Spleen (tissue), 11 donors: ENCODE measurements at regions not wholly inside any gene's neighbourhood (a gene's known extent, or its start where the extent isn't known, plus 50 kb on each side); places are given as distances from the start of the nearest gene placed in this dataset.

ENCODE experiments used
- DNase-seq: peaks from one replicate; pipeline ENCODE4 v3.0.0-alpha.2; 2020
- H3K27ac ChIP-seq, 8 donors: fragments of 200-600 bp; sonication (generic) in 7 of 8; 1 replicate in 4 of 8; 2 replicates in 4 of 8; pipeline versions ENCODE4 v1.5.0 to v1.8.0; 2016 to 2021; ENCODE audit warnings: inconsistent platforms in 4 of 8, mild to moderate bottlenecking in 4 of 8, moderate library complexity in 1 of 8
- H3K27me3 ChIP-seq, 7 donors: fragments of 200-600 bp; sonication (generic) in 6 of 7; replicated peaks in 1 of 7; 1 replicate in 4 of 7; 2 replicates in 3 of 7; pipeline versions ENCODE4 v1.5.0 to v1.8.0; 2016 to 2021; ENCODE audit warnings: inconsistent platforms in 3 of 7, mild to moderate bottlenecking in 1 of 7
- H3K36me3 ChIP-seq, 6 donors: fragments of 200-600 bp; sonication (generic) in 5 of 6; 1 replicate in 4 of 6; 2 replicates in 2 of 6; pipeline versions ENCODE4 v1.5.0 to v1.8.0; 2016 to 2021; ENCODE audit warnings: inconsistent platforms in 2 of 6
- H3K4me1 ChIP-seq, 6 donors: fragments of 200-600 bp; sonication (generic) in 5 of 6; 1 replicate in 3 of 6; 2 replicates in 3 of 6; pipeline versions ENCODE4 v1.5.0 to v1.8.0; 2016 to 2021; ENCODE audit warnings: inconsistent platforms in 3 of 6
- H3K4me3 ChIP-seq, 8 donors: fragments of 200-600 bp; sonication (generic) in 7 of 8; 1 replicate in 4 of 8; 2 replicates in 4 of 8; pipeline versions ENCODE4 v1.5.0 to v1.8.0; 2016 to 2021; ENCODE audit warnings: inconsistent platforms in 4 of 8, mild to moderate bottlenecking in 4 of 8, moderate library complexity in 2 of 8
- H3K9me3 ChIP-seq, 8 donors: fragments of 200-600 bp; sonication (generic) in 7 of 8; 1 replicate in 4 of 8; 2 replicates in 4 of 8; pipeline versions ENCODE4 v1.5.0 to v1.8.0; 2016 to 2021; ENCODE audit warnings: inconsistent platforms in 4 of 8
- CTCF ChIP-seq, 11 experiments: fragments of 200-600 bp in 7 of 11; fragments of 450-650 bp in 4 of 11; sonication (generic) in 4 of 11; IDR thresholded peaks in 8 of 11; conservative IDR thresholded peaks in 3 of 11; 1 replicate in 7 of 11; 2 replicates in 4 of 11; pipeline versions ENCODE4 v1.4.0 to v1.8.0; 2016 to 2021; ENCODE audit warnings: antibody characterized with exemption in 11 of 11, inconsistent platforms in 4 of 11, mild to moderate bottlenecking in 1 of 11
- POLR2A ChIP-seq, 3 donors: fragments of 450-650 bp; IDR thresholded peaks; one replicate each; pipeline ENCODE4 v1.5.1; 2017; ENCODE audit warnings: antibody characterized with exemption in 3 of 3, mild to moderate bottlenecking in 1 of 3
- POLR2AphosphoS5 ChIP-seq, 3 donors: sonication (generic); formaldehyde crosslinking; IDR thresholded peaks; one replicate each; pipeline ENCODE4 v1.5.1; 2017; ENCODE audit warnings: antibody characterized with exemption in 3 of 3
- WGBS, 5 donors: extraction: QIAGEN DNeasy Blood & Tissue Kit in 3 of 5; methylation state at CpG; one replicate each; pipeline versions ENCODE4 v1.1.5 to v1.1.7; 2013 to 2018; 5-methylcytosine and 5-hydroxymethylcytosine counted together
- intact Hi-C: fragments of 100-400 bp; cut with DNase I; formaldehyde crosslinking; loops from one replicate; pipeline ENCODE4 v1.15.0; 2023; ENCODE audit warnings: low total_unique reads
- donor health status: healthy with polysubstance abuse.
- donor health status: DM: no; HTN: no; CAD: no; lungs with moderate emphysema.
- donor health status: DM: no; HTN: no; CAD: no.
- donor health status: Bipolar disorder and iron deficiency.
- donor health status: healthy.
- donor health status: DM: no; HTN: no; CAD: no.
- donor health status: DM: yes; HTN: yes; CAD: no.

DNA sequence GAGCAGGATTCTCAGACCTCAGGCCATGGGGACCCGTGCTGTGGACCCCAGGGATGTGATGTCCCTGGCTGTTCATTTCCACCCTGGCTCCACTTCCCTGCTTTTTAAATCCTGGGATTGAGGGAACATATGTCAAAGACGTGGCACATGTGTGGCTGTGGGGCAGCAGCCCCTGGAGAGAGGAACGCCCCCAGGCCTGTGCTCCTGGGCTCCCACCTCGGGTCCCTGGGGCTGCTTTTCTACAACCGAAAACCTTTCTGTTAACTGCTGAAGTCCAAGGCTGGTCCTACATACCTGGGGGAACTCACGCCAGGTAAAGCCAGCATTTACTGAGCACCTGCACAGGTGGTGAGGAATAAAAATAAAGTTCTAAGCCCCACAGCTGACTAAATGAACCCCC, 102.3 kb upstream of the FRMD1 start:
- no peak overlapping the region for H3K4me3 ChIP-seq
- intact Hi-C loops: no loop called here
- no peaks in the 10 kb centered on the region for H3K36me3 ChIP-seq
- no peaks in the 10 kb centered on the region for H3K4me1 ChIP-seq
- WGBS, 5 donors: 72 to 88% (median 85%) methylated on average over 6 of the region's 6 CpGs
- H3K27ac ChIP-seq: no peak overlapping the region
- peaks cover 0 to 3% (median 0%) of the 10 kb centered on the region in 8 donors for H3K9me3 ChIP-seq
- no peak for DNase-seq
- TF ChIP-seq POLR2A (IDR thresholded peaks at IDR 0.05): no peak
- no peak for TF ChIP-seq CTCF (IDR thresholded peaks at IDR 0.05 in 8 of 11, conservative IDR thresholded peaks at IDR 0.05 in 3 of 11)
- no peak for TF ChIP-seq POLR2AphosphoS5 (IDR thresholded peaks at IDR 0.05)
- H3K27me3 ChIP-seq: peaks cover 0 to 8% (median 0%) of the 10 kb centered on the region in 7 donors

GRCh38 chr6:168180548-168181011, 101.6 kb upstream of the FRMD1 start:
- Histone ChIP-seq H3K9me3 (no peaks in the 10 kb centered on the region), H3K27ac (no peak overlapping the region), H3K36me3 (no peaks in the 10 kb centered on the region), H3K27me3 (peaks cover 0 to 8% (median 0%) of the 10 kb centered on the region in 7 donors), H3K4me1 (no peaks in the 10 kb centered on the region), H3K4me3 (no peak overlapping the region)
- intact Hi-C loops: no loop called here
- TF ChIP-seq CTCF (IDR thresholded peaks at IDR 0.05 in 8 of 11, conservative IDR thresholded peaks at IDR 0.05 in 3 of 11) (no peak), POLR2AphosphoS5 (IDR thresholded peaks at IDR 0.05) (no peak), POLR2A (IDR thresholded peaks at IDR 0.05) (no peak)
- WGBS, 5 donors: 48 to 85% (median 83%) methylated on average over 11 to 19 of the region's 19 CpGs
- no peak for DNase-seq

DNA sequence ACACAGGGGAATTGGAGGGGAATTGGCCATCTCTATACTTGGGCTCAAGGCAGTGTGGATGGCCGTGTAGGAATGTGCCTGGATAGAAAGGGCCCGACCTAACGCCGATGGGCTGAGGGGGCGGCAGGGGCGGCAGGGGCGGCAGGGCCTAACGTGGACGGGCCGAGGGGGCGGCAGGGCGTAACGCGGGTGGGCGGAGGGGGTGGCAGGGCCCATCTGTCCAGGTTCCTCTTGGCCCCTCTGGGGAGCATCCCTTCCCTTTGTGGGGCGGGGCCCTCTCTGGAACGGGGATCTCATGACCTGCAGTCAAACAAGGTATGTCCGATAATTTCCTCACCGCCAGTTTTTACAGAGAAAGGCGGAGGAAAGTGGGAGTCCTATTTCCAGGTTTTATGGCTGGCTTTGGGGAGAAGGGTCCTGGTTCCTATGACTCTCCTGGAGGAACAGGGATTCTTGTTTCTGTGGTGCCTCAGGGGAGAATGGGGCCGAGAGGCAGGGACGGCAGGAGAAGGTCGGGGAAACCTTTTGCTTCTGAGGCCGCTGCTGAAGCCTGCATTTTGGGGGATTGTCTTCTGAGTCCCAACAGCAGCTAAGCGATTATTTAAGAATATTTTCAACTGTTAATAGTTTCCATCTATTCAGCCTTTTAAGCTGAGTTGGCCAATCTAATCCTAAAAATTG, 100.8 kb upstream of the FRMD1 start:
- Histone ChIP-seq H3K4me3 (no peak overlapping the region), H3K27ac (no peak overlapping the region), H3K27me3 (peaks cover 0 to 8% (median 0%) of the 10 kb centered on the region in 7 donors), H3K36me3 (no peaks in the 10 kb centered on the region), H3K4me1 (no peaks in the 10 kb centered on the region), H3K9me3 (no peaks in the 10 kb centered on the region)
- 88 to 95% (median 90%) methylated on average over 23 to 25 of the region's 25 CpGs for WGBS, 5 donors
- intact Hi-C loops: no loop called here
- no peak for TF ChIP-seq CTCF (IDR thresholded peaks at IDR 0.05 in 8 of 11, conservative IDR thresholded peaks at IDR 0.05 in 3 of 11)
- TF ChIP-seq POLR2AphosphoS5 (IDR thresholded peaks at IDR 0.05): no peak
- TF ChIP-seq POLR2A (IDR thresholded peaks at IDR 0.05): no peak
- no peak for DNase-seq

DNA sequence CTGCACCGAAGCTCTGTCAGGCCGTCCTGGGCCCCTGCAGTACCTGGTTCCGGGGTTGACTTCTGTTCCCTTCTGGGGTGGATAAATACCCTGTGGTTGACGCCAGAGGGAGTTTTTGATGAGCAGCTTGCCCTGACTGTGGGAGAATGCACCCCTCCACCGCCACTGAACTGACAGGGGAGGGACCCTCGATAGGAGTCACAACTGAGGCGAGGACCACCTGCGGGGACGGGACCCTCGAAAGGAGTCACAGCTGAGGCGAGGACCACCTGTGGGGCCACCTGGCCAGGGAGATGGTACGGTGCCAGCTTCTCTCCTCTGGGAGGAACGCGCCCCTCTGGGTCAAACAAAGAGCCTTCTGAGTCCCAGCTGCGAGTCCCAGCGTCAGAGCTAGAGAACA, 100.1 kb upstream of the FRMD1 start:
- no peak overlapping the region for H3K27ac ChIP-seq
- no peaks in the 10 kb centered on the region for H3K9me3 ChIP-seq
- H3K4me1 ChIP-seq: no peaks in the 10 kb centered on the region
- H3K36me3 ChIP-seq: no peaks in the 10 kb centered on the region
- WGBS, 5 donors: 87 to 91% (median 89%) methylated on average over 13 to 16 of the region's 16 CpGs
- DNase-seq: no peak
- TF ChIP-seq POLR2A (IDR thresholded peaks at IDR 0.05): no peak
- no peak for TF ChIP-seq CTCF (IDR thresholded peaks at IDR 0.05 in 8 of 11, conservative IDR thresholded peaks at IDR 0.05 in 3 of 11)
- no peak for TF ChIP-seq POLR2AphosphoS5 (IDR thresholded peaks at IDR 0.05)
- H3K4me3 ChIP-seq: no peak overlapping the region
- intact Hi-C loops: no loop called here
- H3K27me3 ChIP-seq: peaks cover 0 to 8% (median 0%) of the 10 kb centered on the region in 7 donors
